ENCODE measurements at regions not wholly inside any gene's neighbourhood (a gene's known extent, or its start where the extent isn't known, plus 50 kb on each side); places are given as distances from the start of the nearest gene placed in this dataset.

GRCh38 chr13:106383791-106384190 lies 151.7 kb downstream of the EFNB2 start:
- TF ChIP-seq CTCF (conservative IDR thresholded peaks at IDR 0.05 in 1 of 2, IDR thresholded peaks at IDR 0.05 in 1 of 2; ENCODE audit: extremely low read depth in 1 of 2, insufficient read depth in 1 of 2, low read depth in 1 of 2, low read length in 2 of 2) (no peak), EZH2 (IDR thresholded peaks at IDR 0.05; ENCODE audit: borderline replicate concordance, low read length) (no peak)

Data from mammary epithelial cell (primary cell).